Fibroblast of lung (primary cell): ENCODE measurements at regions not wholly inside any gene's neighbourhood (a gene's known extent, or its start where the extent isn't known, plus 50 kb on each side); places are given as distances from the start of the nearest gene placed in this dataset.

Experiments used
- EZH2 ChIP-seq: IDR thresholded peaks from 2 replicates; pipeline ENCODE4 v1.5.1; 2012; ENCODE audit warnings: low read length, control low read depth, mild to moderate bottlenecking; ENCODE audit errors: missing control alignments
- TF ChIP-seq, protein P1 (sequence below), 2 donors: IDR thresholded peaks in 1 of 2; conservative IDR thresholded peaks in 1 of 2; 1 replicate in 1 of 2; 2 replicates in 1 of 2; pipeline ENCODE4 v1.5.1; 2011 to 2012; ENCODE audit warnings: low read length in 2 of 2, control low read depth in 1 of 2, inconsistent platforms in 1 of 2, low read depth in 1 of 2, mild to moderate bottlenecking in 1 of 2

DNA sequence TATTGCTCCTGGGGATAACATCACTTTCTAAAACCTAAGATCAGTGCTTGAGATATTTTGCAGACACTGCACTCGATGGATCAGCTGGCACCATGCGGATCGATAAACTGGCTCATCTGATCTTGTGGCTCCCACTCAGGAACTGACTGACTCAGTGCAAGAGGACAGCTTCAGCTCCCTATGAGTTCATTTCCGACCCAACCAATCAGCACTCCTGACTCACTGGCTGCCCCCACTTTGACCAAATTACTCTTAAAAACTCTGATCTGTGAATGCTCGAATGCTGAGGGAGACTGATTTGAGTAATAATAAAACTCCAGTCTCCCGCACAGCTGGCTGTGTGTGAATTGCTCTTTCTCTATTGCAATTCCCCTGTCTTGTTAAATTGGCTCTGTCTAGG is 110.1 kb downstream of the ANAPC4 start:
- no peak for TF ChIP-seq EZH2
- TF ChIP-seq, protein P1, sequence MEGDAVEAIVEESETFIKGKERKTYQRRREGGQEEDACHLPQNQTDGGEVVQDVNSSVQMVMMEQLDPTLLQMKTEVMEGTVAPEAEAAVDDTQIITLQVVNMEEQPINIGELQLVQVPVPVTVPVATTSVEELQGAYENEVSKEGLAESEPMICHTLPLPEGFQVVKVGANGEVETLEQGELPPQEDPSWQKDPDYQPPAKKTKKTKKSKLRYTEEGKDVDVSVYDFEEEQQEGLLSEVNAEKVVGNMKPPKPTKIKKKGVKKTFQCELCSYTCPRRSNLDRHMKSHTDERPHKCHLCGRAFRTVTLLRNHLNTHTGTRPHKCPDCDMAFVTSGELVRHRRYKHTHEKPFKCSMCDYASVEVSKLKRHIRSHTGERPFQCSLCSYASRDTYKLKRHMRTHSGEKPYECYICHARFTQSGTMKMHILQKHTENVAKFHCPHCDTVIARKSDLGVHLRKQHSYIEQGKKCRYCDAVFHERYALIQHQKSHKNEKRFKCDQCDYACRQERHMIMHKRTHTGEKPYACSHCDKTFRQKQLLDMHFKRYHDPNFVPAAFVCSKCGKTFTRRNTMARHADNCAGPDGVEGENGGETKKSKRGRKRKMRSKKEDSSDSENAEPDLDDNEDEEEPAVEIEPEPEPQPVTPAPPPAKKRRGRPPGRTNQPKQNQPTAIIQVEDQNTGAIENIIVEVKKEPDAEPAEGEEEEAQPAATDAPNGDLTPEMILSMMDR (conservative IDR thresholded peaks at IDR 0.05 in 1 of 2, IDR thresholded peaks at IDR 0.05 in 1 of 2; ENCODE audit: low read depth in 1 of 2, low read length in 2 of 2) = no peak
